ENCODE measurements at regions not wholly inside any gene's neighbourhood (a gene's known extent, or its start where the extent isn't known, plus 50 kb on each side); places are given as distances from the start of the nearest gene placed in this dataset.

DNA sequence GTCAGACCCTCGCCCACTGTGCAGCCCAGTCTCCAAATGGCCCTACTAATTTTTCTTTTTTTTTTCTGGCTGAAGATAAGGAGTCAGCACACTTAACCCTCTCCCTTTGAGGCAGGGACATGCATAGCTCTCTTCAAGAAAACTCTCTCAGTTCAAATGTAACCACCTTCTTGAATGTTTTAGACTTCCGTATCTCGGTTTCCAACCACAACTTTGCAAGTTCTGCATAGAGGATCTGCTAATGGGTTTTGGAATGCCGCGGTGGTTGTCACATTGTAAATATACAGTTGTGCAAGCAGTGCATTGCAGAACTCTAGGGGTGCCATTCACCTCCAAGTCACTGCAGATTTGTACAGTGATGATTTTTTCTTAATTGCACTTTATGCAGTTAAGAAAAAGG is 59.4 kb upstream of the SLC35B3 start:
- TF ChIP-seq EZH2phosphoT487 (IDR thresholded peaks at IDR 0.05; ENCODE audit: borderline replicate concordance, low read length) (no peak), CTCF (conservative IDR thresholded peaks at IDR 0.05; ENCODE audit: low read depth, low read length) (no peak)

All from PC-3 (cell line).